Smooth muscle cell (in vitro differentiated cells): ENCODE measurements at regions not wholly inside any gene's neighbourhood (a gene's known extent, or its start where the extent isn't known, plus 50 kb on each side); places are given as distances from the start of the nearest gene placed in this dataset.

Source experiments
- DNase-seq: peaks from one replicate; lab custom pipeline; 2025; ENCODE audit not compliant: unreplicated experiment; lab: John Stamatoyannopoulos, UW
- H2AFZ ChIP-seq: fragments of 200-600 bp; sonication (generic); 2 replicates; pipeline ENCODE4 v1.6.0; 2016; ENCODE audit warnings: antibody characterized with exemption, low read depth, mild to moderate bottlenecking
- H3F3A ChIP-seq: fragments of 200-600 bp; sonication (generic); 2 replicates; pipeline ENCODE4 v1.6.0; 2017; ENCODE audit warnings: antibody characterized with exemption, low read depth
- H3K27ac ChIP-seq: fragments of 200-600 bp; sonication (generic); 2 replicates; pipeline ENCODE4 v1.5.1; 2016; ENCODE audit warnings: low read depth, mild to moderate bottlenecking
- H3K27me3 ChIP-seq: fragments of 200-600 bp; sonication (generic); 2 replicates; pipeline ENCODE4 v1.6.1; 2016; ENCODE audit warnings: low read depth, mild to moderate bottlenecking
- H3K36me3 ChIP-seq: fragments of 200-600 bp; sonication (generic); 2 replicates; pipeline ENCODE4 v1.5.1; 2016; ENCODE audit warnings: low read depth
- H3K4me1 ChIP-seq: fragments of 200-600 bp; sonication (generic); 2 replicates; pipeline ENCODE4 v1.5.1; 2016; ENCODE audit warnings: low read depth
- H3K4me2 ChIP-seq: fragments of 200-600 bp; sonication (generic); 2 replicates; pipeline ENCODE4 v1.6.0; 2016; ENCODE audit warnings: mild to moderate bottlenecking
- H3K4me3 ChIP-seq: fragments of 200-600 bp; sonication (generic); 2 replicates; pipeline ENCODE4 v1.5.1; 2016; ENCODE audit warnings: mild to moderate bottlenecking
- H3K79me2 ChIP-seq: fragments of 200-600 bp; sonication (generic); 2 replicates; pipeline ENCODE4 v1.6.0; 2016; ENCODE audit warnings: low read depth, mild to moderate bottlenecking
- H3K9ac ChIP-seq: fragments of 200-600 bp; sonication (generic); 2 replicates; pipeline ENCODE4 v1.6.0; 2016; ENCODE audit warnings: low read depth
- H3K9me3 ChIP-seq: fragments of 200-600 bp; sonication (generic); replicated peaks from 2 replicates; pipeline ENCODE4 v1.5.1; 2016; ENCODE audit warnings: low read depth
- H4K20me1 ChIP-seq: fragments of 200-600 bp; sonication (generic); 2 replicates; pipeline ENCODE4 v1.6.0; 2016; ENCODE audit warnings: low read depth
- WGBS: methylation state at CpG from one replicate; pipeline ENCODE4 v1.1.7; 2016; ENCODE audit warnings: low lambda C conversion rate; 5-methylcytosine and 5-hydroxymethylcytosine counted together
- TF ChIP-seq, protein P1 (sequence below): fragments of 200-600 bp; sonication (generic); IDR thresholded peaks from 2 replicates; pipeline ENCODE4 v1.5.1; 2017; ENCODE audit warnings: borderline replicate concordance, mild to moderate bottlenecking, antibody characterized with exemption; ENCODE audit not compliant: insufficient read depth, poor library complexity, severe bottlenecking

DNA sequence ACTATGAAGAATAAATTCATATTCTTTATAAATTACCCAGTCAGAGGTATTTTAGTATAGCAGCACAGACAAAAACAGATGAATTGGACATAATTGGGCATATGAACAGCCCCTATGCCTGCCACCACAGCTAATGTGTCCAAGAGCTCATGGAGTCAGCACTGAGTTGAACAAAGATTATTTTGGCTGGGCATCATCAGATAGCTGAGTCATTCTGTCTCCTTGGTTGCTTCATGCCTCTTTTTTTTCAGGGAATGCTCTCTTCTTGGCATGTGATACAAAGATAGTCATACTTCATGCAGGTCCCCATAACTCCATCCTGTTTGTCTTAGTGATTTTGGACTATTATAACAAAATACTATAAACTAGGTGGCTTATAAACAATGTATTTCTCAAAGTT is 275.6 kb downstream of the TENT5A start:
- Histone ChIP-seq H3K4me1 (no peaks in the 10 kb centered on the region), H3K79me2 (no peaks in the 10 kb centered on the region), H3K4me3 (no peak overlapping the region), H3K27me3 (no peaks in the 10 kb centered on the region), H3K9ac (no peak overlapping the region), H3K4me2 (no peak overlapping the region), H3K36me3 (no peaks in the 10 kb centered on the region), H4K20me1 (no peaks in the 10 kb centered on the region), H3F3A (no peaks in the 10 kb centered on the region), H2AFZ (no peak overlapping the region), H3K9me3 (no peaks in the 10 kb centered on the region), H3K27ac (no peak overlapping the region)
- TF ChIP-seq, protein P1, sequence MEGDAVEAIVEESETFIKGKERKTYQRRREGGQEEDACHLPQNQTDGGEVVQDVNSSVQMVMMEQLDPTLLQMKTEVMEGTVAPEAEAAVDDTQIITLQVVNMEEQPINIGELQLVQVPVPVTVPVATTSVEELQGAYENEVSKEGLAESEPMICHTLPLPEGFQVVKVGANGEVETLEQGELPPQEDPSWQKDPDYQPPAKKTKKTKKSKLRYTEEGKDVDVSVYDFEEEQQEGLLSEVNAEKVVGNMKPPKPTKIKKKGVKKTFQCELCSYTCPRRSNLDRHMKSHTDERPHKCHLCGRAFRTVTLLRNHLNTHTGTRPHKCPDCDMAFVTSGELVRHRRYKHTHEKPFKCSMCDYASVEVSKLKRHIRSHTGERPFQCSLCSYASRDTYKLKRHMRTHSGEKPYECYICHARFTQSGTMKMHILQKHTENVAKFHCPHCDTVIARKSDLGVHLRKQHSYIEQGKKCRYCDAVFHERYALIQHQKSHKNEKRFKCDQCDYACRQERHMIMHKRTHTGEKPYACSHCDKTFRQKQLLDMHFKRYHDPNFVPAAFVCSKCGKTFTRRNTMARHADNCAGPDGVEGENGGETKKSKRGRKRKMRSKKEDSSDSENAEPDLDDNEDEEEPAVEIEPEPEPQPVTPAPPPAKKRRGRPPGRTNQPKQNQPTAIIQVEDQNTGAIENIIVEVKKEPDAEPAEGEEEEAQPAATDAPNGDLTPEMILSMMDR = no peak
- no peak for DNase-seq

DNA sequence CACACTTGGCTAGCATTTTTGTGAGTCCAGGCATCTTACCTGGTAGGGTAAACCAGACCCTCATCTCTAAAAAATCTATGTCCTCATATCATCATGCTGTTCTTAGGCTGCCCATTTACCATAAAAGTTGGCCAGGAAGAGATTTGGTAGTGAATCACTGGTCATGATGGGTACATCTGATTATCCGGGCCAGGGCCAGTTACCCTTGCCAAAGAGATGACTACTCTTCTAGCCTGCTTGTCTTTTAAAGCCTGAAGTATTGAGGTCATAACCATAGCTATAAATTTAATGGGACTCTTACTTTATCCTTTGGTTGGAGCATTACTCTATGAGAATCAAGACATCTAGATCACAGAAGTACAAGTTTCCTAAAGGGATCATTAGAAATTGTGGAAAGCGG is 276.8 kb downstream of the TENT5A start:
- Histone ChIP-seq H3K4me1 (no peaks in the 10 kb centered on the region), H3K27me3 (no peaks in the 10 kb centered on the region), H3F3A (no peaks in the 10 kb centered on the region), H3K79me2 (no peaks in the 10 kb centered on the region), H4K20me1 (no peaks in the 10 kb centered on the region), H3K36me3 (no peaks in the 10 kb centered on the region), H3K9ac (no peak overlapping the region), H3K4me3 (no peak overlapping the region), H2AFZ (no peak overlapping the region), H3K9me3 (no peaks in the 10 kb centered on the region), H3K4me2 (no peak overlapping the region), H3K27ac (no peak overlapping the region)
- 97% methylated on average over 2 of the region's 2 CpGs for WGBS
- TF ChIP-seq, protein P1 = no peak
- DNase-seq = no peak

DNA sequence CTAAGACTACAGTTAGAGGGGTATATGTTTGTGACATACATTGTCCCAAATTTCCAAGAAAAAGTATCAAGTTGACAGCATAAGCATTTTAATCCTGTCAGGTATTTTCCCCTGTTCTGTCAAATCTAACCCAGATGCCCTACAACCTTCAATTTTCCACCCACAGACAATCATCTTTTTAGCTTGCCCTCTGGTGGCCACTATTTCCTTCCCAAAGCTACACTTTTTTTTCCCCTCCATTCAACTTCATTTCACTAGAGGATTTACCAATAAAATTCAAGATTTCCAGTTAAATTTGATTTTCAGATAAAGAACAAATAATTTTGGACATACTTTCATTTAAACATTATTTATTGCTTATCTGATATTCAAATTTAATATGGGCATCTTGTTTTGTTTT is 286.6 kb downstream of the TENT5A start:
- no peaks in the 10 kb centered on the region for H4K20me1 ChIP-seq
- no peak for DNase-seq
- no peaks in the 10 kb centered on the region for H3K4me1 ChIP-seq
- no peaks in the 10 kb centered on the region for H3K79me2 ChIP-seq
- no peak overlapping the region for H2AFZ ChIP-seq
- no peaks in the 10 kb centered on the region for H3K9me3 ChIP-seq
- no peaks in the 10 kb centered on the region for H3K36me3 ChIP-seq
- no peak overlapping the region for H3K4me2 ChIP-seq
- TF ChIP-seq, protein P1 = peak; percentile 54
- H3K27ac ChIP-seq = no peak overlapping the region
- H3K4me3 ChIP-seq = no peak overlapping the region
- H3F3A ChIP-seq = no peaks in the 10 kb centered on the region
- H3K27me3 ChIP-seq = no peaks in the 10 kb centered on the region
- H3K9ac ChIP-seq = no peak overlapping the region

DNA sequence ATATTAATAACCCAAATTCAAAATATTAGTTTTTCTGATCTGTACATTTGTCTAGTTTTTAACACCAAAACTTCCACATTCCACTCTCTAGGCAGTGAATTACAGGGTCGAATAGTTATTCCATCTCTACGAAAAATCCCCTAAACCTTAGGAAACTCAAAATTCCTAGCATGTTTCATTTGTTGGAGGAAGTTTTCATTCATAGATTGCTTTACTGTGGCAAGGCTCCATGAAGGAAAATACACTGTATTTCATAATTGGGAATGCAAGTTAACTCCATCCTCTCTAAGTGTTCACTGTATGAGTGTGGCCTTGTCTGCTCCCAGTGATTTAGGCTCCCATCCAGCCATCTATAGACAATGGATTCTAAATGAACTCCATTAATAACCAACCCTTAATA is 296.1 kb downstream of the TENT5A start:
- WGBS = 86% methylated on average over 2 of the region's 2 CpGs

More for the DNA sequence above, 296.1 kb downstream of the TENT5A start:
- Histone ChIP-seq H3K27me3 (no peaks in the 10 kb centered on the region), H3K4me2 (no peak overlapping the region), H3F3A (no peaks in the 10 kb centered on the region), H4K20me1 (no peaks in the 10 kb centered on the region), H3K4me3 (no peak overlapping the region), H3K9me3 (no peaks in the 10 kb centered on the region), H3K79me2 (no peaks in the 10 kb centered on the region), H2AFZ (no peak overlapping the region), H3K4me1 (no peaks in the 10 kb centered on the region), H3K9ac (no peak overlapping the region), H3K27ac (no peak overlapping the region), H3K36me3 (no peaks in the 10 kb centered on the region)
- TF ChIP-seq, protein P1 = no peak
- DNase-seq = no peak
